ENCODE measurements at regions not wholly inside any gene's neighbourhood (a gene's known extent, or its start where the extent isn't known, plus 50 kb on each side); places are given as distances from the start of the nearest gene placed in this dataset.
A peak's percentile ranks its signal among the peaks of the same experiment; 100 is the strongest.

DNA sequence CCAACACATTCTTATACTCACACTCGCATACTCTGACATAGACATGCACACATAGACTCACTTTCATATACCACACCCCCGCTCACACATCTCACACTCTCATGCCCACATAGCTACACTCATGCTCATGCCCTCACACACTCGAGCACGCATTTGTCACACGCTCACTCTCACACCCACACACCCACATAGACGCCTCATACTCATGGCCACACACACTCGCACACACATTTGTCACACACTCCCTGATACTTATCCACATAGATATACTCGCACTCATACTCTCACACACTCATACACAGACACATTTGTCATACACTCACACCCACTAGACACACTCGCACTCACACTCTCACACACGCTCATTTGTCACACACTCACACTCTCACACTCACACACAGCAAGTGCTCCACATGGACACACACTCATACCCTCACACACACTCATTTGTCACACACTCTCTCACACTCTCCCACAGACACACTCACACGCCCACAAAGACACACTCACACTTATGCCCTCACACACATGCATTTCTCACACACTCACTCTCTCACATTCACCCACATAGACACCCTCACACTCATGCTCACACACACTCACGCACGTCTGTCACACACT lies 50.9 kb downstream of the TNP1 start:
- DNase-seq: no peak

- no peak for DNase-seq
Measured at GRCh38 chr2:216807857-216808272, 52.0 kb downstream of the TNP1 start.

- DNase-seq: no peak
Measured at GRCh38 chr2:216804357-216805350, 55.2 kb downstream of the TNP1 start.

DNA sequence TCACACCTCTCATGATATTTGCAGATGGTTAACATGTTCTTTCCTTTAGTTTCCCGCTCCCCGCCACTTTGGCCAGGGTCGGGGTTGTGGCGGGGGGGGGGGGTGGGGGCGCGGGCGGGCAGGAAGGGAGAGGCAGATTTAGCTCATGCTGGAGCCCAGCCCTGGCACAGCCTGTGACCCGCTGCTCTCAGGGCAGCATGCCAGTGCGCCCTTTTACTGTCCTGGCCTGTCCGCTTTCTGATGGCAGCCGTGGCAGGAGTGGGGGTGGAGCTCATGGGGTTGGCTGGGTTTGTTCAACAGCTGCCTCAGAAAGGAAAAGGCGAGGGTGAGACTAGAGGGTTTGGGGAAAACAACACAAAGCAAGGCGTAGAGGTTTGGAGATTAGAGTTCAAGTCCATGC lies 56.1 kb downstream of the TNP1 start:
- DNase-seq: no peak

DNA sequence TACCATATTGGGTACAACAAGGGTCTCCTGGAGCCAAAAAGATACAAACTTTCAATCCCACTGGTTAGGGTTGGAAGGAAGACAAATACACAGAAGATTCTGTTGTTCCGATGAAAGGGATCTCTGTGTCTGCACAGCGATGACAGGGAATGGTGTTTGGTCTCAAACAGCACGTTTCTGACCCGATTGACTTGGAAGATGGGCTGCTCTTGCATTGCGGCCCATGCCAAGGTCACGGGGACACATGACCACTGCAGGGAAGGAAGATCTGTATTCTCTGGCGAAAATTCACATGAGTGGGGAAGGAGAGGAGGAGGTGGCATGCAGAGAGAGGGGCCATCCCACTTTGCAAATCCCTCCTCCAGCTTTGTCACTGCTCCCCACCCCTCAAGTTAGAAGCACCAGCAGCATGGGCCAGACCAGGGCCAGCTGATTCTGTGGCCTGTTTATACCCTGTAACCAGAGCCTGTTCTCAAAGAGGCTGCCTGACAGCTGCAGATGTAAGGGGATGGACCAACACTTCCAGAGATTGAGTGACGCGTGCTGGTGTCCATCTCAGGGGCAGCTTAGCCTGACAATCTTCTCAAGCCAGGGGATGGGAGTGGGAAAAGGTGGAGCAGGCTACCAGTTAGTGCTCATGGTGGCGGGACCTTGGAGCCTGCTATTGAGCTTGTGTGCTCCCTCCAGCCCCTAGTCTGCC lies 57.2 kb downstream of the TNP1 start:
- DNase-seq: no peak

GRCh38 chr2:216800836-216801235 lies 59.0 kb downstream of the TNP1 start:
- no peak for DNase-seq

GRCh38 chr2:216799873-216800431 lies 59.9 kb downstream of the TNP1 start:
- DNase-seq: no peak

DNA sequence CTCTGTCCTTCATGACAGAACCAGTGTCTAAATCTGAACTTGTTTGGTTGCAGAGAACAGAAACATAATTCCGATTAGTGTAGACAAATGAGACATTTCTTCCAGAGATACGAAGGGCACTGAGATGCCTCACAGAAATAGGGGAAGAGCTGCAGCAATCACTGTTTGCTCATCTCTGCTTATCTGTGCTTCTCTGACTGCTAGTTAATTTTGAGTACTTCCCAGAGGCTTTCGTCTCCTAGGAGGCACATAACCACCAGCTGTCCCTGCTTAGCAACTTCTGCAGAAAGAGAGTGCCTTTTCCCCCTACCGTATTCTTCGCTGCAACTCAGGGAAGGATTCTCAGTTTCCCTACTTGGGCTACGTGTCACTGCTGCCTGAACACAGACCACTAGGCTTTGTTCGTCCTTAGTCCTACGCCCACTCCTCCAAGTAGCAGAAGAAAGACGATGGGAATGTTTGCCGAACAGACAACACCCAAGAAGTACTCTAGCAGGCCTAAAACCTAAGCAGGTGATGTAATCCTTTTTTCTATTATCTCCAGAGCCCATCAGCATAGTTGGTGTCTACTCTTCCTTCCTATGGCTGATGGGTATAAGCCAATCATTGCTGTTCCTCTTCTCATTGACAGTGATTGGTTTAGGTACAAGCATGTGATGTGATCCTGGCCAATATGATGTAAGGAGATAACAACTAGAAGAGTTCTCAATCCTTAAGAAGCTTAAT lies 63.6 kb downstream of the TNP1 start:
- DNase-seq: no peak

GRCh38 chr2:216793386-216793785 lies 66.5 kb downstream of the TNP1 start:
- DNase-seq: no peak

DNA sequence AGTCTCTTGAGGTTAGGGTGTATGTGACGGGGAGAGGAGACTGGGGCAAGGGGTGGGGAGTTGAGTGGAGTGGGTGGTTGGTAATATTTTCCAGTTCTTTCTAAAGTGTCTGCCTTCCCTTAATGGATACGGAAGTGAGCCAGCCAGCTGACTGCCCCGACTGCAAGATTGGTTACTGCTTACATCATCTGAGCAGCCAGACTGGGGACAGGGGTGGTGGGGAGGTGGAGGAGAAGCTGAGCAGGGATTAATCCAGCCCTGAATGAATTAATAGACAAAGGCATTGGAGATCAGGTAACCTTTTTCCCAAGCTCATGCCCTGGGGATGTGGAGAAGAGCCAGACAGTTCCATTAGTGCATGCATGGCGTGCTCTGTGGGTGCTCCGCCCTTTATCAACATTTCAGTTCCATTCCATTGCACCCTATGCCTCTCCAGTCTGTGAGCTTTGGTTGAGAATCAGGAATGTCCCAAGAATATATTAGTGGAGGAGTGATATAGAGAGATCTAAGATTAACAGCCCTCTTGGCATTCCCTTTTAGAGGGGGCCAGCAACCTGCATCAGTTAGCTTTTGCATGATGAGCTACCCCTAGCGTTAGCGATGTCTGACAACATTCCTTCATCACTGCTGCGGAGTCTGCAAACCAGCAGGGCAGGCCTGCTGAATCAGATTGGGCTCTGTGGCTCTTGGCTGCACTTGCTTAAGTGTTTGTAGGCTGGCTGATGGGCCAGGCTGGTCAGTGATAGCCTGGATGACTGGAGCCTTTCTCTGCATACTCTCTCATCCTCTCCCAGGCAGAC lies 67.4 kb downstream of the TNP1 start:
- DNase-seq: no peak

- no peak for DNase-seq
Measured at GRCh38 chr2:216791303-216791702, 68.6 kb downstream of the TNP1 start.

DNA sequence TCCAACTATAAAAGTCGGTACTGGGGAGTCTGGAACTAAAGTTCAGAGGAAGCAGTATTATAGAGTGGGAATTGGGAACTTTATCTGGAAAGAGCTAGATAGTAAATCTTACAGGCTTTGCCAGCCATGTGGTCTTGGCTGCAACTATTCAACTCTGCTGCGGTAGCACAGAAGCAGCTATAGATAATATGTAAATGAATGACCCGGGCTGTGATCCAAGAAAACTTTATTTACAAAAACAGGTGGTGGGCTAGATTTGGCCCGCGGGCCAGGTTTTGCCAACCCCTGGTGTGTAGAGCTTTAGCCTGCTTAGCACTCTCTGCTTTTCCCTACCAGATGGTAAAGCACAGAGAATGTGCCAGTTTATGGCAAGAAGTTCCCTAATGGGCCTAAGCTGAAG lies 70.8 kb downstream of the TNP1 start:
- no peak for DNase-seq

GRCh38 chr2:216787851-216788540 lies 71.9 kb downstream of the TNP1 start:
- DNase-seq: no peak

GRCh38 chr2:216786676-216787075 lies 73.2 kb downstream of the TNP1 start:
- no peak for DNase-seq

GRCh38 chr2:216784456-216784855 lies 75.4 kb downstream of the TNP1 start:
- DNase-seq: no peak

GRCh38 chr2:216781709-216782108 lies 78.2 kb downstream of the TNP1 start:
- DNase-seq: no peak

DNA sequence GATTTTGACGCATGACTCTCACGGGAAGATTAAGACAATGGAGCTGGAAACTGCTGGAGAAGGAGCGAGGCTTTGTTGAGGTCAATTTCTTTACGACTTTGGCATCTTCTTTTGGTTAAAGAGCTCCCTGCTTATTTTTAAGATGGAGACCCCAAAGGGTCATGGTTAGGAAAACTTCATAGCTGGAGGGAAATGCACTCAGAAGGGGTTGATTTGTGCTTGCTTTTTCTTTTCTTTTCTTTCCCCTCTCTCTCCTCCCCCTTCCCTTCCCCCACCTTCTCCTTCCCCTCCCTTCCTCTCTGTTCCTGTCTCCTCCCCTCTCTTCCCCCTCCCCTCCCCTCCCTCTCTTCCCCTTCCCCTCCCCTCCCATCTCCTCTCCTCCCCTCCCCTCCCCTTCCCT lies 79.0 kb downstream of the TNP1 start:
- DNase-seq: no peak

GRCh38 chr2:216777637-216778273 lies 82.1 kb downstream of the TNP1 start:
- peak; percentile 47 for DNase-seq

DNA sequence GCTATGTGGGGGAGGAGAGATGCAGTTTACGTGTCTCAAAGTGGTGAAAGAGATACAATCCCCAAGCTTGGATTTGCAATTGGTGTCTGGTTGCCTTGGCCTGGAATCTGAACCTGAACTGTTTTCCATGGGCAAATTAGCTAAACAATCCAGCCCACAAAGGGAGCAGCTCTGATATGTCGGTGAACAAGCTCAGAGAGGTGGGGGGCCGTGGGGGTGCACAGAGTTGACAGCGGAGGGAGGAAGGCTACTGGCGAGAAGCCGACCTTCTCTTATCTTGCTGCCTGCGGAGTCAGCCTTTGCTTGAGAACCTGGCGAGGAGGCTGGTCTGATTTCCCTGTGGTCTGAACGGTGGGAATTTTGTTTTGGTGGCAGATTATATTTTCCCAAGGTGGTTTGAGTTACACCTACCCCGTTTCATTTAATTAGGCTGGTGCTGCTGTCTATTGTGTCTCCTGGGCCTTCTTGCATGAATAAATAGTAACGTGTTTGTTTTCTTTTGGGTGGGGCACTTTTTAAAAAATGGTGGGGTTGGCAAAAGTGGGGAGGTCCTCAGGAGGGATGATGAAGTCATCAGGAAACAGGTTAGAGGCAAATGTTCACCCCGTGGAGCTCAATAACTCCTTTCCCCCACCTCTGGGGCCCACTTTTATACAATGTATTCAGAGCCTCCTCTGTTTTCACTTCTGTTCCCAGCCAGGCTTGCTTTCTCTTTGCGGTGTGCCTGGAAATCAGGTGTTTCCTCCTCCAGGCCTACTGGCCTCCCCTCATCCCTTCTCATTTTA lies 80.9 kb upstream of the IGFBP5 start:
- DNase-seq: no peak

GRCh38 chr2:216775043-216775453 lies 79.7 kb upstream of the IGFBP5 start:
- no peak for DNase-seq
